Neural cell (in vitro differentiated cells): ENCODE measurements at regions not wholly inside any gene's neighbourhood (a gene's known extent, or its start where the extent isn't known, plus 50 kb on each side); places are given as distances from the start of the nearest gene placed in this dataset.

Experiments used
- H2AFZ ChIP-seq: fragments of 200-600, 300-800 bp; sonication (generic), shearing (Covaris generic); 2 replicates; pipeline ENCODE4 v1.6.0; 2014; ENCODE audit warnings: low read depth, mild to moderate bottlenecking, antibody characterized with exemption, low read length, moderate library complexity
- H3F3A ChIP-seq: fragments of 200-600 bp; shearing (Covaris generic); 2 replicates; pipeline ENCODE4 v1.6.1; 2016; ENCODE audit warnings: mild to moderate bottlenecking, moderate library complexity, mixed read lengths, antibody characterized with exemption, low read length; ENCODE audit not compliant: insufficient read depth, poor library complexity, severe bottlenecking
- H3K27ac ChIP-seq: fragments of 200-600, 300-800 bp; sonication (generic), shearing (Covaris generic); 2 replicates; pipeline ENCODE4 v1.5.1; 2014; ENCODE audit warnings: mild to moderate bottlenecking, low read length, moderate library complexity
- H3K27me3 ChIP-seq: fragments of 300-800, 200-600 bp; sonication (generic), shearing (Covaris generic); 2 replicates; pipeline ENCODE4 v1.6.0; 2014; ENCODE audit warnings: mild to moderate bottlenecking, low read depth, low read length, moderate library complexity; ENCODE audit not compliant: insufficient read depth
- H3K36me3 ChIP-seq: fragments of 300-800, 200-600 bp; sonication (generic), shearing (Covaris generic); 2 replicates; pipeline ENCODE4 v1.5.1; 2014; ENCODE audit warnings: mild to moderate bottlenecking, antibody characterized with exemption, low read length, moderate library complexity; ENCODE audit not compliant: insufficient read depth
- H3K4me2 ChIP-seq: fragments of 300-800, 200-600 bp; sonication (generic), shearing (Covaris generic); 2 replicates; pipeline ENCODE4 v1.6.0; 2014; ENCODE audit warnings: mild to moderate bottlenecking, low read length
- H3K4me3 ChIP-seq: fragments of 300-800, 200-600 bp; sonication (generic), shearing (Covaris generic); 2 replicates; pipeline ENCODE4 v1.5.1; 2014; ENCODE audit warnings: mild to moderate bottlenecking, low read length, moderate library complexity
- H3K79me2 ChIP-seq: fragments of 200-600 bp; shearing (Covaris generic); replicated peaks from 2 replicates; pipeline ENCODE4 v1.6.0; 2014; ENCODE audit warnings: mild to moderate bottlenecking, low read length, moderate library complexity; ENCODE audit not compliant: insufficient read depth
- H3K9ac ChIP-seq: fragments of 300-800, 200-600 bp; sonication (generic), shearing (Covaris generic); 2 replicates; pipeline ENCODE4 v1.6.1; 2016; ENCODE audit warnings: mild to moderate bottlenecking, low read length, mixed read lengths
- H3K9me2 ChIP-seq: fragments of 200-600 bp; shearing (Covaris generic); 2 replicates; pipeline ENCODE4 v1.6.1; 2016; ENCODE audit warnings: mild to moderate bottlenecking, low read length, mixed read lengths; ENCODE audit not compliant: insufficient read depth
- H3K9me3 ChIP-seq: fragments of 200-600, 300-800 bp; sonication (generic), shearing (Covaris generic); 2 replicates; pipeline ENCODE4 v1.6.1; 2016; ENCODE audit warnings: mild to moderate bottlenecking, mixed run types, low read length, moderate library complexity, mixed read lengths
- H4K20me1 ChIP-seq: fragments of 200-600 bp; shearing (Covaris generic); 2 replicates; pipeline ENCODE4 v1.6.1; 2016; ENCODE audit warnings: mild to moderate bottlenecking, mixed run types; ENCODE audit not compliant: insufficient read depth
- CTCF ChIP-seq: fragments of 450-650 bp; IDR thresholded peaks from 2 replicates; pipeline ENCODE4 v1.5.1; 2014; ENCODE audit warnings: antibody characterized with exemption, mild to moderate bottlenecking, moderate library complexity; ENCODE audit not compliant: poor library complexity, severe bottlenecking
- EP300 ChIP-seq: fragments of 450-650 bp; conservative IDR thresholded peaks from 2 replicates; pipeline ENCODE4 v1.6.1; 2014; ENCODE audit warnings: antibody characterized with exemption, mild to moderate bottlenecking, moderate library complexity; ENCODE audit not compliant: poor library complexity, severe bottlenecking
- EZH2 ChIP-seq: fragments of 200-600, 300-800 bp; shearing (Covaris generic), sonication (generic); IDR thresholded peaks from 2 replicates; pipeline ENCODE4 v1.6.1; 2014; ENCODE audit warnings: antibody characterized with exemption, low read length, borderline replicate concordance, mild to moderate bottlenecking; ENCODE audit not compliant: insufficient read depth, poor library complexity, severe bottlenecking
- MXI1 ChIP-seq: fragments of 450-650 bp; conservative IDR thresholded peaks from 2 replicates; pipeline ENCODE4 v1.6.1; 2014; ENCODE audit warnings: antibody characterized with exemption, mild to moderate bottlenecking; ENCODE audit not compliant: poor library complexity, severe bottlenecking
- POLR2AphosphoS5 ChIP-seq: IDR thresholded peaks from 2 replicates; pipeline ENCODE4 v1.6.1; 2012
- RAD21 ChIP-seq: fragments of 450-650 bp; conservative IDR thresholded peaks from 2 replicates; pipeline ENCODE4 v1.6.1; 2014; ENCODE audit warnings: antibody characterized with exemption, mild to moderate bottlenecking, moderate library complexity
- REST ChIP-seq: IDR thresholded peaks from 2 replicates; pipeline ENCODE4 v1.6.1; 2012; ENCODE audit warnings: borderline replicate concordance
- SMC3 ChIP-seq: fragments of 450-650 bp; conservative IDR thresholded peaks from 2 replicates; pipeline ENCODE4 v1.6.1; 2014; ENCODE audit warnings: antibody characterized with exemption, mild to moderate bottlenecking, moderate library complexity; ENCODE audit not compliant: poor library complexity
- TAF1 ChIP-seq: IDR thresholded peaks from 2 replicates; pipeline ENCODE4 v1.6.1; 2012; ENCODE audit warnings: low read depth

GRCh38 chr2:18384242-18384641 is 176.2 kb downstream of the RDH14 start:
- Histone ChIP-seq H3K36me3 (no peaks in the 10 kb centered on the region), H3K4me3 (no peak overlapping the region), H2AFZ (no peak overlapping the region), H3K27ac (no peak overlapping the region), H3K9me3 (no peaks in the 10 kb centered on the region), H3K9me2 (no peaks in the 10 kb centered on the region), H3K9ac (no peak overlapping the region), H3F3A (no peaks in the 10 kb centered on the region), H3K79me2 (no peaks in the 10 kb centered on the region), H4K20me1 (no peaks in the 10 kb centered on the region), H3K4me2 (no peak overlapping the region), H3K27me3 (no peaks in the 10 kb centered on the region)
- no peak for TF ChIP-seq POLR2AphosphoS5
- no peak for TF ChIP-seq REST
- no peak for TF ChIP-seq EZH2
- TF ChIP-seq MXI1, result no peak
- no peak for TF ChIP-seq RAD21
- no peak for TF ChIP-seq SMC3
- no peak for TF ChIP-seq EP300
- TF ChIP-seq TAF1, result no peak
- no peak for TF ChIP-seq CTCF

- H3K36me3 ChIP-seq, result no peaks in the 10 kb centered on the region
- H4K20me1 ChIP-seq, result no peaks in the 10 kb centered on the region
- no peak overlapping the region for H3K27ac ChIP-seq
- H3K79me2 ChIP-seq, result no peaks in the 10 kb centered on the region
- H3K9me2 ChIP-seq, result no peaks in the 10 kb centered on the region
- H2AFZ ChIP-seq, result no peak overlapping the region
- H3K9me3 ChIP-seq, result no peaks in the 10 kb centered on the region
- no peak for TF ChIP-seq EP300
- no peak for TF ChIP-seq TAF1
- TF ChIP-seq MXI1, result no peak
- TF ChIP-seq SMC3, result no peak
- no peak for TF ChIP-seq RAD21
- TF ChIP-seq CTCF, result no peak
- TF ChIP-seq EZH2, result no peak
- no peak for TF ChIP-seq POLR2AphosphoS5
- TF ChIP-seq REST, result no peak
- no peak overlapping the region for H3K4me3 ChIP-seq
- no peaks in the 10 kb centered on the region for H3K27me3 ChIP-seq
- no peak overlapping the region for H3K4me2 ChIP-seq
- no peaks in the 10 kb centered on the region for H3F3A ChIP-seq
- H3K9ac ChIP-seq, result no peak overlapping the region
Measured at GRCh38 chr2:18381386-18381785, 179.1 kb downstream of the RDH14 start.
